ENCODE measurements at regions not wholly inside any gene's neighbourhood (a gene's known extent, or its start where the extent isn't known, plus 50 kb on each side); places are given as distances from the start of the nearest gene placed in this dataset.

DNA sequence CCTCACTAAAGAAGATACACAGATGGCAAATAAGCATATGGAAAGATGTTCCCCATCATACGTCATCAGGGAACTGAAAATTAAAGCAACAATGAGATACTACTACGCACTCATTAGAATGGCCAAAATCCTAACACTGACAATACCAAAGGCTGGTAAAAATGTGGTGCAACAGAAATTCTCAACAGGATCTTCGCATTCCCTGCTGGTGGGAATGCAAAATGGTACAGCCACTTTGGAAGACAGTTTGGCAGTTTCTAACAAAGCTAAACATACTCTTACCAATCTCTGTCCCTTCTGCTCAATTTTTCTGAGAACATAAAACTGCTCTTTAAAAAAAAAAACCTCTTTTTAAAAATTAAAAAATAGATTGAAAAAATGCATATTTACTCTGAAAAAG lies 300.2 kb downstream of the FBXW7 start:
- no peak for DNase-seq (ENCODE audit: low spot score)

DNA sequence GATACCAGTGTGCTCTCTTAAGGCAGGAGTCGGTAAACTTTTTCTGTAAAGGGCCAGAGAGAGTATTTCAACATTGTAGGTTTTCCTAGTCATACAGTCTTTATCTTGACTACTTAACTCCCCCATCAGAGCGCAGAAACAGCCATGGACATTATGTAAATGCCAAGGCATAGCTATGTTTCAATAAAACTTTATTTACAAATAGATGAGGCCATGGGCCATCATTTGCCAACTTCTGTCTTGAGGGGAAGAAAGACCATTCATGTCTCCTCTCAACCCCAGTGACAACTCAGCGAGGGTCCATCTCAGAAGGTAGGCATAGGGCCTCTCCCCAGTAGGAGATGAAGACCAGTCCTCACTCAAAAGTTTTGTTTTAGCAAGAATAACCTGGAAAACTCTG lies 301.3 kb downstream of the FBXW7 start:
- DNase-seq (ENCODE audit: low spot score): no peak

DNA sequence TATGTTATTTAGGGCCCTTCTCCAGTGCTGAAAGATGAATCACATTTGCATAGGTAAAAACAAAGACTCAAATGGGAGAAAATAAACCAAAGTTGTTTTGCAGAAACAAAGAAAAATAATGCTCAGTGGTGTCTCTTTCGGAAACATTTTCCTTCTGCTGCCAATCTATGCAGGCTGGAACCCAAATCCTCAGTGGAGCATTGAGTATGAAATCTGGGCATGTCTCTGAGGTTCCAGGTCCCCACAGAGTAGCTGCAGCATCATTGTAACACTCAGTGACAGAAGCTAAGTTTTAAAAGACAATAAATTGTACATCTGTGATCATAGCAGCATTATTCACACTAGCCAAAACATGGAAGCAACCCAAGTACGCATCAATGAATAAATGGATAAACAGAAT lies 303.6 kb downstream of the FBXW7 start:
- DNase-seq (ENCODE audit: low spot score): no peak

DNA sequence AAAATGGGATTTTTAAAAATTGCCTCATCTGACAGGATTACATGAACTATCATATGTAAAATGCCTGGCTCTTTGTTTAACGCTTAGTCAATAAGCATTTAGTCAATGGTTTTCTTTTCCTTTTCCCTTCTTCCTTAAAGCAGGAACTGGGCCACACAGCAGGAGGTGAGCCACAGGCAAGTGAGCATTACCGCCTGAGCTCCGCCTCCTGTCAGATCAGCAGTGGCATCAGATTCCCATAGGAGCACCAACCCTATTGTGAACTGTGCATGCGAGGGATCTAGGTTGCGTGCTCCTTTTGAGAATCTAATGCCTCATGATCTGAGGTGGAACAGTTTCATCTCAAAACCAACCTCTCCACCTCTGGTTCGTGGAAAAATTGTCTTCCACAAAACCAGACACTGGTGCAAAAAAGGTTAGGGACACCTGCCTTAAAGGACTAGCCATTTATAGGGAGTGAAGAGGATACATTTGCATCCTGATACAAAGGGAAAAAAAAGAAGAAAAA lies 306.1 kb downstream of the FBXW7 start:
- DNase-seq (ENCODE audit: low spot score): no peak

DNA sequence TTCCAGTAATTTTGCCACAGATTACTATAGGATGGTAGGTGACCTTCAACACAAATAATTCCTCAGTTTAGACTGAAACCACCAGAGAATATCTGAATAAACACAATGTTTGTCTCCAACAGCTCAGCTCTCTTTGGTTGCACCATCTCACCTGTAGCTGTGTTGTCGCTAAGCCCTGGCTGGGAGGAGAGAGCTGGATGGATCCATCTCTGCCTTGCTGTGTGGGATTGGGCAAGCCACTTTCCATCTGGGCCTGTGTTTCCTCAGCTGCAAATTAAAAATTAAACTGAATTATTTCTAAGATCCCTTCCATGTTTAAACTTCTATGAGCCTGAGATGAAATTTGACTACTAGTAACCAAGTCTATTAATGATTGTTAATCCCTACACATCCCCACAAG lies 310.2 kb downstream of the FBXW7 start:
- DNase-seq (ENCODE audit: low spot score): no peak

DNA sequence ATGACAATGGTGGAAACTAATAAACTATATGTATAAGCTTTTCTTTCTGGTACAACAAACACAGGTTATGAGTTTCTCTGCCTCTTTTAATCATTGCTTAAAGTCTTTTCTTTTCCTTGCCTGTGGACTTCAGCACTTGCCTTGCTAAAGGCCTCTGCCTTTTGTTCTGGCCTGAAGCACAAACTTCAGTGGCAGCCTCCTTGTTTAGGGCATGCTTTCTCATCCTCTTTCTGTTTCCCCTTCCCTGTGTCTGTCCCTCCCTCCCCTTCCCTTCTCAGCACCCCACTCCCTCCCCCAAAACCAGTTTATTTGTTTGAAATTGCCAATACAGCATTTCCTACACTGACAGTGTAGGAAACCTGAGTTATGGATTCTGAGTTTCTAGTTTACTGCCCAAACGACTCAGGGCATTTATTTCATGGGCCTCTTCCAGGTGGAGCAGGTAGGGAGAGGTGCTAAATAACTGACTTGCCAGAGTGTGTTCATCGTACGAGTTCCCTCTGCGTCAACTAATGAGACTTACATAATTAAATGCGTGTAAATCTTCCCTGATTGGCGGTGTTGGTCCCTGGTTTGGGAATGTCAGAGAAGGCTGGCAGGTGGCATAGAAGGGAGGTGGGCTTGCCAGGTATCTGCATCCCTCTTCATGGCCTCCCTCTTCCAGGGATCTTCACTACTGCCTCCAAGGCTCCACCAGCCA lies 311.0 kb downstream of the FBXW7 start:
- no peak for DNase-seq (ENCODE audit: low spot score)

DNA sequence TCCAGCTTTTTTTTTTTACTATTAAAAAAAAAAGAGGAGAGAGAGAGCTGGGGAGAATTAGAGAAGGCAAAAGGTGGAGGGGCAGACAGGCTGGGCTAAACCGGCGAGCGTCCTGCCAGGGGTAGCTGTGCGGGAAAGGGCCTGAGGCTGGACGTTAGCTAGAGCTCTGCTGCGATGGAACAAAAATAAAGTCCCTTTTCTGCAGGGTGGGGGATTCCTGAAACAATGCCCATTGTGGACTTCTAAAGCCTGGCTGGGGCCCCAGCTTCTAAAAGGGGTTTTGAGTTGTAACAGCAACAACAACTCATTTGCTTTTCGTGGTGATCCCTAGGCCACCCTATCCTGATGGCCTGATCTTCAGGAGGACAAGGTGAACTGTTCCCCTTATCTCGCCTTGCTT lies 311.7 kb downstream of the FBXW7 start:
- DNase-seq (ENCODE audit: low spot score): no peak

DNA sequence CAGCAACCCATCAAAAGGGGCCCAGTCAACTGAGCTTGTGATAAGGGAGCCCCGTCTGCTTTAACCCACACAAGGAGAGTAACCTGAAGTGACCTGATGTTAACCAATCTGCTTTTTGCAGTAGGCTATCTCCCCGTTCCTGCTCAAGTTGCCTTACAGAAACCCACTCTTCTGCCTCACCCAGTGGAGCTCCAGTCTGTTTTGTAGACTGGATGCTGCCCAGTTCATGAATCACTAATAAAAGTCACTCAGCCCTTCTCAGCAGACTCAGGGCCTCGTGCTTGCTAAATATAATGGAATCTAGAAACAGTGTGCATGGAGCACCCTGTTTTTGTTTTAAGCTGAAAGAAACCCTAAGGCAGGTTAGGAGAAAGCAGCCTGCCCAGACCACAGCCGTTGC lies 312.3 kb downstream of the FBXW7 start:
- DNase-seq (ENCODE audit: low spot score): no peak

DNA sequence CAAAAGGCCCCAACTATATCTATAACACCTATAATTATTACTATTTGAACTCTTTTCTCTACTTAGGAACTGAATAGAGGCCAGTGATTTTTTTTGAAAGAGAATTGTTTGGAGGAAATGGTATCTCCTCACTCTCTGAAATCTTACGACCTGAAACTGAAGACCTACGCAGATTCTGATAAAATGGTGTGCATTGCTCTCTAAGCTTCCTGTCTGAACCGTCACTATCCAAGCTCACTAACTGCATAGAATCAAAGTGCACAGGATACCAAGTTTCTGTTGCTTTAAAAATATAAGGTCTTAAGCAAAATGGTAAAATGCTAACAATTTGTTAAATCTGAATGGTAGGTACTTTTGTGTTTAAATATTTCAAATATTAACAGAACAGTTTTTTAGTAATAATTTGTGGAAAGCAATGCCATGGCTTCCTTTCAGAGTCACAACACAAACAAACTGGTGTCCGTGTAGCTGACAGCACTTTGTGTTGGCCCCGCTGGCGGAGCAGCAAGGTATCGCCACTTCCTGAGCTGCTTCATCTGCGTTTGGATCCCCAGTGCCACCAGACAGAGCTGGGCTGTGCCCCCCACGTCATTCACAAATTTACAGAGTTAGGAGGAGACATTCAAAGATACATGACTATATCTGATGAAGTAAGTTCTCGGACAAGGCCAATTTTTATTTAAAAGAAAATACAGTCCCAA lies 313.9 kb downstream of the FBXW7 start:
- DNase-seq (ENCODE audit: low spot score): no peak

DNA sequence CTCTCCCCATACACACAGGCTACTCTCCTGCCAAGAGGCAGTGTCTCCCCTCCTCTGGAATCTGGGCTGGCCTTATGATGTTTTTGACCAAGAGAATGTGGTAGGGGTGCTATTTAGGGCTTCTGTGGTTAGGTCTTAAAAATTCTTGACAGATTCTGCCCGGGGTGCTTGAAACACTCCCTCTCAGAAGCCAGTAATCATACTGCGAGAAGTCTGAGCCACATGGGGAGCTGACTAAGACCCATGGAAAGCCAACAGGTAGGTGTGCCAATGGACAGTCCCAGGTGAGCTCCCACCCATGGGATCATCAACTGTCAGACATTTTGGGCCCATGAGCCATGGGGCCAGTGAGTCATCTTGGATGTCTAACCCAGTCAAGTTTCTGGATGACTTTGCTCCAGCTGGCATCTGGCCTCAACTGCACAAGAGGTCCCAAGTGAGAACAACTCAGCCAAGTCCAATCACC lies 315.7 kb downstream of the FBXW7 start:
- no peak for DNase-seq (ENCODE audit: low spot score)

DNA sequence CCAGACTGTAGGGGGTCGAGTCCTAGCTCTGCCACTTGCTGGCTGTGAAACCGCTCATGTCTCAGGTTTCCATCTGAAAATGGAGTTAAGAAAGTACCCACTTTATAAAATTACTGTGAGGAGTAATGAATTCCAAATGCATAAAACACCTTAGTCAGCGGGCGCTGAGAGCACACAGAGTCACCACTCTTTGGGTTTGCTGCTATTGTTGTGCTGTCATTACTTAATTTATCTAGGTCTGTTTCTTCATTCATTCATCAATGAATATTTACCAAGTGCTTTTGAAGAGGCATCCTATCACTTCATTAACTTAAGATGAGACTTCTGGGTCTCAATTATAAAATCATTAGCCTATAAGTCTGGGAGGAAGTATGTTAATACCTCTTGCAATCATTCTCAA lies 317.3 kb downstream of the FBXW7 start:
- DNase-seq (ENCODE audit: low spot score): no peak

DNA sequence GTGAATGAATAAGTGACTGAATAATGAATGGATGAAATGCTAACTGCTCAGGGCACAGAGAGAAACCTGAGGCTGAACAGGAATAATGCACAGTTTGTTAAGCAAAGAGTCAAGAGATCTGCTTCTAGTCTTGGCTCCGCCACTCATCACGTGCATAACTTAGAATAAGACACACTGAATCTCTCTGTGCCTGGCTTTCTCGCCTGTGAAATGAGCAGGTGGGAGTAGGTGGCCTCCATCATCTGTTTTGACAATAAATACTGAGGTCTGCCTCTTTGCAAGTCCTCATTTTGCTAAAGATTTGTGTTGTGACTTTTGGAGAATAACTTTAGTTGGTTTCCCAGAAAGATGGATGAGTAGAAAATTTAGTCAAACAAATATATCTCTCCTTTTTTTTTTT lies 318.0 kb downstream of the FBXW7 start:
- no peak for DNase-seq (ENCODE audit: low spot score)

DNA sequence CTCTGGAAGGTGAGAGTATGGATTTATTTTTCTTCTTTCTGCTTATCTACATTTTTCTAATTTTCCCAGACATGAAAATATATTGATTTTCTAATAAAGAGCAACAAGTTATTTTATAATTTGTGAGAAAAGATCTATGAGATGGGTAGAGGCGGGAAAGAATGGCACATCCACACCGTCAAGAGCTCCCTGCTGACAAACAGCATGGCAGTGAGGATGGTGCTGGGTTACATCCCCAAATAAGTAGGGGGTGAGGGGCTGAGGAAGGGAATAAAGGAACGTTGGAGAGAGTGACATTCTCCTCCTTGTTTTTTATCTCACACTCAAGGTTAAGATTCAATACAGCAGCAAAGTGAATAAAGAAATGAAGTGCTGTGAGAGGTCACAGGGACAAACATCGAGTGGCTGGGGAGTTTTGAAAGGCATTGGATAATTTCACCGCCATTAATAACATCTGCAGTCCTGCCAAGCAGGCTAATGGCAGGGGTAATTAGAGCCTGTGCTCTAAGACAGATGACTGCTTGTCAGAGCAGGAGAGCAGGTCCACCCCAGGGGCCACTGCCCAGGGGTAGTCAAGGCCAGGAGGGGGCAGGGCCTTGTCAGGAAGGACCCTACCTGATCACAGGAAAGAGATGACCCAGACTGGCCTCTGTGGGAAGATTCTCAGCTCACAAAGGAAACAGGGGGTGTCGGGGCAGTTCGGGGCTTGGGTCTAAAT lies 323.8 kb downstream of the FBXW7 start:
- no peak for DNase-seq (ENCODE audit: low spot score)

DNA sequence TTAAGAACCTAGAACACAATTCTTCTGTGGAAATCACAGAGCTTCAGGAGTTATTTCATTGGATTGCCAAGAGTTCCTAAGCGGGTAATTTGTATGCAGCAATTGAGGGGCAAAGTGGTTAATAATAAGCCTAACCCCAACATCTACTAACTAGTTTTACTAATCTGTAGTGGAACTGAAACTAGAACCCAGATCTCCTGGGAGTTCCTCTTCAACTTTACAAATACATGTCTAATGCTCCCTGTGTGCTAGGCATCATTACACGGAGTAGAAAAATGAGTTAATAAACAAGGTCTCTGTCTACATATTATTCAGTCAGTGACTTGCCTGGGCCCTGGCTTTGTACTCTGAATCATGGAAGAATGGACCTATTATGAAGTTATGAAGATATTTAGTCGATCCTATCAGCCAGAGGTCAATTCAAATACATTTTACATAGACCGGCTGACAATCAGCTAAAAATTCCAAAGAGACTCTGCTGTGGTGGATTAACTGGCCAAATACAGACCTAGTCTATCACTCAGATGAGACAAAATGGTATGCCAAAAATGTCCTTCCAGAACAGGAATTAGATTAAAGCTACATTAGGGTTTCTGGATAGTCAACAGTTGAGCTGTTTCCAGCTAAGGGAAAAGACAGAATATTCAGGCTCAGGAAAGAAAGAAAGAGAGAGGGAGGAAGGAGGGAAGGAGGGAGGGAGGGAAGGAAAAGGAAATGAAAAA lies 326.0 kb downstream of the FBXW7 start:
- no peak for DNase-seq (ENCODE audit: low spot score)

DNA sequence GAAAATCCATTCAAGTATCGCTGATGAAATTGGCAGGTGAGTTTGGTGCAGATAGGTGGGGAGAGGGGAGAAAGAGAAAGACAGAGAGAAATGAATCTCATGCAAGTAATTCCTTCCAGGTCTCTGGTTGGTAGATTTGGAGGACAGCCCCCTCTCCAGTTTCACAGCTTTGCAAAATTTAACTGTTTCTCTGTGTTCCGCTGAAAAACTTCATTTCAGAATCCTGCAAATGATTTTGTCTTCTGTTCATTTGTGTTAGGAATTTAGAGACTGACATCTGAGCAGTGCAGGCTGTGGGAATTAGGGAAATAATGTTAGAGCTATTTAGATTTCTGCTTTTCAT lies 328.5 kb downstream of the FBXW7 start:
- no peak for DNase-seq (ENCODE audit: low spot score)

DNA sequence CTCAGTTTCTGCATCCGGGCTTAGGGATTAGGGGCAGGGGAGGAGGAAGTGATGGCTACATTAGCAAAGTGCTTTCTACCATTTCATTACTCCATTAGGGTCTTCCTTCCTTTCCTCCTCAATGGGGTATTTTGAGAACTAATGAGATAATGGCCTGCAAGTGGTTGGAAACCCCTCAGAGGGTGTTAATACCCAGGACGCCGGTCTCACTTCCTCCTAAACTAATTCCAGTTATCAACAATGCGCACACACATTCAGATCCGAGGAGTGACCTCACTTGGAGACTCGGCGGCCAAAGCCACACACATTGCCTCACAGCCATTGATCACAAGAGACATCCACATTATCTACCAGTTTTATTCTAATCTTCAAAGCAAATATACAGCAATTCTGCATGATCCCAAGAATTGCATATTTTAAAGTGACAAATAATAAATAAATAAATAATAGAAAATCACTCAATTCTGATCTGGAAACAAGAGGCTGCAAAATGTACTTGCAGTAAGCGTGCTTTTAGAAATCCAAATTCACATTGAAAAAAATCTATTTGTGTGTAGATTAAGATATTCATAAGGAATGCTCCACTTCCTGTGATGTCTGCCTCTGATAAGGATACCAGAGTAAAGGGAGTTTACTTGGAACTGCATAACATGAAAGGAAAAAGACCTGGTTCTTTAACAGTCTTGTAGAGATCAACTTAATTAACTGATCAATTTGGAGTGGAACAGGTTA lies 329.1 kb downstream of the FBXW7 start:
- no peak for DNase-seq (ENCODE audit: low spot score)

DNA sequence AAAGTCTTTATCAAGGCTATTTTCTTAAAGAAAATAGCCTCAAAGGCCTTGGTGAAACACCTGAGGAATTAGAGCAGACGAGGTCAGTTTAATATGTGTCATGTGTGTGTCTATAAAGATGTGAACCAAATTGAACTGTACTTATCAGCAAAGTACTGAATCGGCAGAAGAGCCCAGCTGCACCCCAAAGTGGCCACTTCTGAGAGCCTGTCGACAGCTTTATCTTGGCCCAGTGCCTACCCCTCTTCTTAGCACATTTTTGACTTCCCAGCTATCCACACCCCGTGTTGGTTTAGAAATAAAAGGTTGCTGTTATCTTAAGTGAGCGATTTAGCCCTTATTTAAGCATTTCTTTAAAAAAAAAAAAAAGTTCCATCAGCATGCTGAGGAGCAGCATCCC lies 329.7 kb downstream of the FBXW7 start:
- no peak for DNase-seq (ENCODE audit: low spot score)

DNA sequence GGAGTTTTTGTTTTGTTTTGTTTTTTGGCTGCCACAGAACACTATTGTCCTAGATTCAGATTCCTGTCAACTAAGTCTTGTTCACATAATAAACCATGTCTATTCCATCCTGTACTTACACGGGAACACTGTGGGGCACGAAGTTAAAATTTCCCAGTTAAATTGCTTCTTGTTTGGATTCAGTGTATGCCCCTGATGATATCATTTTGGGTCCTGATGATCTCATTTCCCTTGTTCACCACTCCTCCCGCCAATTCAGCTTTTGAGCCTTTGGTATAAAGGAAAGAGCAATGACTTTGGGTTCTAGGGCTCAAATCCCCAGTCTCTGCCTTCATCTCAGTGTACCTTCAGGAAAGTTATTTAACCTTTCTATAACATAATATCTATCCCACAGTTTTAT lies 333.5 kb downstream of the FBXW7 start:
- DNase-seq (ENCODE audit: low spot score): no peak

DNA sequence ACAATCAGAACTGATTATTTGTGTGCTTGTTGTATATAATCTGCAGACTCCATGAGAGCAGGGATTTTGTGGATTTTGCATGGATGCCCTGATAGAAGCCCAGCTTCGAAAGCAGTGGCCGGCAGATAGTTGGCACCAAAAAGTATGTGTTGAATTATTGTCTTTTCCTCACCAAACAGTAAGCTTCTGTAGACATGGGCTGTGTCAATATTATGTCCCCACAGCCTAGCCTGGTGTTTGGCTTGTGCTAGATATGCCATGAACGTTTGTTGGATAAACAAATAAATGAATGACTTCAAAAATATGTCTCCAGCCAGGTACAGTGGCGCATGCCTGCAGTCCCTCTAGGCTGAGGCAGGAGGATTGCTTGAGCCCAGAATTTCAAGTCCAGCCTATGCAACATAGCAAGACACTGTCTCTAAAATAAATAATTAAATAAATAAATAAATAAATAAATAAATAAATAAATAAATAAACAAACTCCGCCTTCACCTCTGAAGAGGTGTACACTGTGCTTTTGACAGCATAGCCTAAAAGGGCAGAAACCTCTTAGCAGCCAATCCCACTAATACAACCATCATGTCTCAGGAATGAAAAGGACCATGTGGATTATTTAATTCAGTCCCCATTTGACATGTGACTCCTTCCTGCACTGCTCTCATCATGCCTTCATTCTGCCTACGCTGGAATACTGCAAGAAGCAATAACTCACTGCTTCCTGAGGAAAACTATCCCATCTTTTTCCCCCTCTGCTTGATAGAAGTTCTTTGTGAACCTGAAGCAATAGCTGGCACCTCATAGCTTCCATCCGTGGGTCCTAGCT lies 335.2 kb downstream of the FBXW7 start:
- DNase-seq (ENCODE audit: low spot score): no peak

DNA sequence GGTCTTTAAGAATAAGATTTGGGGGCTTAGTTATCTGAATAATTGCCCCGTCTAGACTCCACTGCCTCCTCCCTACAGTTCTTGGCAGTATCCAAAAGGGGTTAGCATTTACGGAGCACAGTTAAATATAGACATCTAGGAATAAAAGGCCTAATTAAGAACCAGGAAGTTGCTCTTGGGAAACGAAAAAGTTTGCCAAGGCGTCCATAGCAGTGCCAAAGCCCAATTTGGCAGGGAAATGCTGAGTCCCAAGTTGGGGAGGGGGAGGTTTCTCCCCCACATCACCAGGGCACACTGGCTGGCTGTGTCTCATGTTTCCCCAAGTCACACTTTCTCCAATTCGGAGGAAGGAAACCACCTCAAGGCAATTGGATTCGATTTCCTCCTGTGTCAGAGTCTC lies 338.7 kb downstream of the FBXW7 start:
- no peak for DNase-seq (ENCODE audit: low spot score)

DNA sequence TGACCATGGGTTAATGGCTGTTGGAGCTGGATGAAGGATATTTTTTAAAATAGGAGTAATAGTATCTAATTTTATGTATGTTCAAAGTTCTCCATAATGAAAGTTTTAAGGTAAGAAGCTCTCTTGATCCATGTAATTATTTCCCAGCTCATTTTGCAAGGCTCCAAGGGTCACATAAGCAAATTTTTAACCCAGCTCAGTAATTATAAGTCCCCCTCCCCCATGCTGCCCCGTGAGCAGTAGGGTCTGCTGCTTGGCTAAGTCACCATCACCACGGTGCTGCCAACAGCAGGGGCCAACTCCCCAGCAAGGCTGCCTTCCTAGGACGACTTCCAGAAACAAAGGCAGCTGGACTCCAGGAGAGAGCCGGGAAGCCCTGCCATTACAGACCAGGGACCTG lies 340.0 kb downstream of the FBXW7 start:
- DNase-seq (ENCODE audit: low spot score): no peak
